ENCODE measurements at regions not wholly inside any gene's neighbourhood (a gene's known extent, or its start where the extent isn't known, plus 50 kb on each side); places are given as distances from the start of the nearest gene placed in this dataset.

GRCh38 chr12:115249671-115250278 lies 565.8 kb upstream of the TBX3 start:
- Histone ChIP-seq H3K23ac (ENCODE audit: insufficient read length) (no peak overlapping the region), H2AK5ac (ENCODE audit: low read depth, low read length) (no peak overlapping the region), H3K27ac (ENCODE audit: low read depth, low read length) (no peak overlapping the region), H3K23me2 (ENCODE audit: low read depth, low read length) (no peaks in the 10 kb centered on the region), H4K91ac (replicated peaks; ENCODE audit: insufficient read length, low read length) (no peak overlapping the region), H3K79me2 (ENCODE audit: control insufficient read depth in 1 of 2, insufficient read depth in 2 of 2, low read length in 2 of 2) (no peaks in the 10 kb centered on the region), H4K5ac (ENCODE audit: insufficient read length, low read depth, low read length) (no peak overlapping the region), H3K14ac (ENCODE audit: insufficient read length) (no peak overlapping the region), H3K36me3 (ENCODE audit: control insufficient read depth in 2 of 4, insufficient read depth in 4 of 4, low read length in 3 of 4) (no peaks in the 10 kb centered on the region), H3K4ac (replicated peaks; ENCODE audit: insufficient read length, low read depth, low read length) (no peak overlapping the region), H2BK5ac (ENCODE audit: low read depth, low read length) (no peak overlapping the region), H3K4me1 (replicated peaks in 1 of 4; ENCODE audit: control insufficient read depth in 3 of 4, insufficient read depth in 4 of 4, low read length in 3 of 4) (no peaks in the 10 kb centered on the region), H3K4me2 (ENCODE audit: insufficient read depth in 1 of 2, low read depth in 2 of 2, low read length in 2 of 2) (no peak overlapping the region), H2BK20ac (ENCODE audit: low read length) (no peak overlapping the region), H3K9me3 (ENCODE audit: insufficient read depth in 2 of 2, low read depth in 1 of 2, low read length in 1 of 2) (no peaks in the 10 kb centered on the region), H4K20me1 (replicated peaks in 1 of 2; ENCODE audit: control insufficient read depth in 1 of 2, insufficient read depth in 2 of 2, low read length in 2 of 2) (no peaks in the 10 kb centered on the region), H3K4me3 (ENCODE audit: extremely low read depth in 1 of 4, insufficient read depth in 2 of 4, low read depth in 3 of 4, low read length in 4 of 4) (no peak overlapping the region), H3K9ac (replicated peaks in 1 of 4; ENCODE audit: extremely low read depth in 1 of 4, low read depth in 3 of 4, low read length in 3 of 4) (no peak overlapping the region), H2AFZ (ENCODE audit: low read length) (no peak overlapping the region), H2BK15ac (ENCODE audit: low read length) (no peak overlapping the region), H3K27me3 (replicated peaks in 1 of 4; ENCODE audit: control insufficient read depth in 3 of 4, extremely low read depth in 1 of 4, insufficient read depth in 3 of 4, low read length in 3 of 4) (no peaks in the 10 kb centered on the region; a peak in 2 of 7 replicates), H2BK12ac (ENCODE audit: low read depth, low read length) (no peak overlapping the region), H3K79me1 (ENCODE audit: low read depth, low read length) (no peaks in the 10 kb centered on the region), H2BK120ac (replicated peaks; ENCODE audit: low read depth, low read length) (no peak overlapping the region), H3K56ac (replicated peaks; ENCODE audit: insufficient read length, low read depth, low read length) (no peak overlapping the region), H4K8ac (ENCODE audit: extremely low read depth, insufficient read depth, low read length) (no peak overlapping the region), H3K18ac (ENCODE audit: extremely low read depth, low read length) (no peak overlapping the region)
- POLR2A ChIA-PET (ENCODE audit: partially characterized antibody): no interaction called here
- FAIRE-seq (no peak), DNase-seq (ENCODE audit: low read depth in 1 of 2, low spot score in 2 of 2) (no peak)
- CTCF ChIA-PET (ENCODE audit: partially characterized antibody): interaction anchor here (1.5 kb wide), 1 partner anchor 23 kb away, joined by 4 read pairs; no protein-coding TSS in a partner anchor
- 94% methylated on average over 3 of the region's 3 CpGs; no CpG with 5 or more reads in 1 of the 2 experiments for WGBS, 2 experiments (ENCODE audit: extremely low coverage in 1 of 2, insufficient coverage in 1 of 2, insufficient read length in 1 of 2, insufficient replicate concordance in 2 of 2, low coverage in 1 of 2, low lambda C conversion rate in 2 of 2, missing lambda C conversion rate in 1 of 2)
- TF ChIP-seq EZH2 (IDR thresholded peaks at IDR 0.05; ENCODE audit: low read depth, low read length, severe bottlenecking) (no peak), RAD21 (IDR thresholded peaks at IDR 0.05 in 1 of 2, conservative IDR thresholded peaks at IDR 0.05 in 1 of 2; ENCODE audit: low read depth in 2 of 2, low read length in 2 of 2) (no peak), CHD1 (IDR thresholded peaks at IDR 0.05; ENCODE audit: low read depth, low read length) (no peak), GTF2F1 (IDR thresholded peaks at IDR 0.05; ENCODE audit: borderline replicate concordance, low read depth, low read length) (no peak), SAP30 (IDR thresholded peaks at IDR 0.05; ENCODE audit: insufficient read depth, insufficient replicate concordance, low read length) (no peak), SP4 (IDR thresholded peaks at IDR 0.05; ENCODE audit: low read length) (no peak), BCL11A (IDR thresholded peaks at IDR 0.05; ENCODE audit: low read depth in 2 of 2, low read length in 2 of 2) (no peak), KDM4A (IDR thresholded peaks at IDR 0.05; ENCODE audit: low read depth, low read length, severe bottlenecking) (no peak), KDM1A (IDR thresholded peaks at IDR 0.05; ENCODE audit: borderline replicate concordance, low read length) (no peak)

All from H1 (cell line).